WERI-Rb-1 (cell line): ENCODE measurements at regions not wholly inside any gene's neighbourhood (a gene's known extent, or its start where the extent isn't known, plus 50 kb on each side); places are given as distances from the start of the nearest gene placed in this dataset.

Experiments used
- DNase-seq: peaks from one replicate; pipeline ENCODE4 v3.0.0-alpha.2; 2020
- H3K27ac ChIP-seq: fragments of 250-450 bp; sonication (Bioruptor Pico); 2 replicates; pipeline ENCODE4 v1.5.1; 2020; ENCODE audit warnings: mild to moderate bottlenecking, moderate library complexity
- H3K27me3 ChIP-seq: fragments of 250-450 bp; sonication (Bioruptor Pico); 2 replicates; pipeline ENCODE4 v1.5.1; 2021; ENCODE audit warnings: mild to moderate bottlenecking, low read depth, moderate library complexity; ENCODE audit not compliant: insufficient read depth, severe bottlenecking
- H3K36me3 ChIP-seq: fragments of 250-450 bp; sonication (Bioruptor Pico); 2 replicates; pipeline ENCODE4 v1.5.1; 2020; ENCODE audit warnings: mild to moderate bottlenecking, moderate library complexity
- H3K4me3 ChIP-seq: 2 replicates; pipeline ENCODE4 v1.5.1; 2011; ENCODE audit warnings: low read depth, mild to moderate bottlenecking, control low read depth, low read length
- H3K9me3 ChIP-seq: fragments of 250-450 bp; sonication (Bioruptor Pico); 2 replicates; pipeline ENCODE4 v1.5.1; 2021; ENCODE audit warnings: mild to moderate bottlenecking, moderate library complexity; ENCODE audit not compliant: severe bottlenecking
- CTCF ChIP-seq: IDR thresholded peaks from 2 replicates; pipeline ENCODE4 v1.5.1; 2011; ENCODE audit warnings: low read depth, mild to moderate bottlenecking, control low read depth, inconsistent platforms, low read length

DNA sequence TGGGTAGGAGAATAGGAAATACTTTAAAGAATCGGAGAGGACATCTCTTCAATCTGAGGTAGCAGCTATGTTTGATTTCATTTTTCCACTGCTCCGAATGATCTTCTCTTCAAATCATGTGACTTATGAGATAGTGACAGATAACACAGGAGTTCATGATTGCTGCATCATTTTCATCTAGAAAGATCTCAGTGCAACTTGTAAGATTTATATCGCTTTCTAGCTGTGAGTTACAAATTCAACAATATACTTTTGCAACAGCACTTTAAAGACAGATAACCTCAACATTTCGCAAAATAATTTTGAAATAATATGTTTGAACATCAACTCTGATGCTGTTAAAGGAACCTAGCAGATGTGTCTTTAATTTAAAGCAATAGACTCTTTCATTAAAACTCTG is 99.9 kb upstream of the CCDC80 start:
- no peaks in the 10 kb centered on the region for H3K9me3 ChIP-seq
- DNase-seq, result no peak
- no peak overlapping the region for H3K4me3 ChIP-seq
- H3K27me3 ChIP-seq, result peaks cover 49% of the 10 kb centered on the region
- TF ChIP-seq CTCF, result no peak
- no peak overlapping the region for H3K27ac ChIP-seq
- no peaks in the 10 kb centered on the region for H3K36me3 ChIP-seq

- peaks cover 57% of the 10 kb centered on the region for H3K27me3 ChIP-seq
- no peak for DNase-seq
- H3K36me3 ChIP-seq, result no peaks in the 10 kb centered on the region
- no peak overlapping the region for H3K4me3 ChIP-seq
- no peak overlapping the region for H3K27ac ChIP-seq
- TF ChIP-seq CTCF, result no peak
- H3K9me3 ChIP-seq, result no peaks in the 10 kb centered on the region
These were observed 98.5 kb upstream of the CCDC80 start for GRCh38 chr3:112739252-112739965.

DNA sequence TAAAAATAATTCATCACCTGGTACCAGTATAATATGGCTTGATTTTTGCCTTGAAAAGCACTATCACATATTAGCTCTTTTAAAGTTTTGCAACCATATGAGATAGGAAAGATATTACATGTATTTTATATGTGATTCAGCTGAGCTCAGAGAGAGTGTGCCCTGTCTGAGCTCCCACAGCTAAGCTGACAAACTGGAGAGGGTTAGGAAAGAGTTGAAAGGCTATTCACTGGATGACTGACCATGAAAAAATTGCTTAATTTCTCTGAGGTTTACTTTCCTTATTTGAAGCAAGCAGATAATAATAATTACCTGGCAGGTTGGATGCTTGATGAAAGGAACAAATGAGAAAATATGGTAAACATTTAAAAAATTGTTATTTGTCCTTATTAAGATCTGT is 97.4 kb upstream of the CCDC80 start:
- H3K36me3 ChIP-seq, result no peaks in the 10 kb centered on the region
- DNase-seq, result no peak
- peaks cover 63% of the 10 kb centered on the region for H3K27me3 ChIP-seq
- H3K9me3 ChIP-seq, result no peaks in the 10 kb centered on the region
- no peak overlapping the region for H3K4me3 ChIP-seq
- no peak for TF ChIP-seq CTCF
- no peak overlapping the region for H3K27ac ChIP-seq

GRCh38 chr3:112736805-112737566 is 96.0 kb upstream of the CCDC80 start:
- TF ChIP-seq CTCF, result no peak
- H3K36me3 ChIP-seq, result no peaks in the 10 kb centered on the region
- no peak overlapping the region for H3K4me3 ChIP-seq
- H3K27ac ChIP-seq, result no peak overlapping the region
- DNase-seq, result no peak
- H3K27me3 ChIP-seq, result peaks cover 59% of the 10 kb centered on the region
- H3K9me3 ChIP-seq, result no peaks in the 10 kb centered on the region

GRCh38 chr3:112736386-112736785 is 95.4 kb upstream of the CCDC80 start:
- H3K4me3 ChIP-seq, result no peak overlapping the region
- TF ChIP-seq CTCF, result no peak

GRCh38 chr3:112735926-112736325 is 95.0 kb upstream of the CCDC80 start:
- TF ChIP-seq CTCF, result no peak
- Histone ChIP-seq H3K9me3 (no peaks in the 10 kb centered on the region), H3K27me3 (peaks cover 55% of the 10 kb centered on the region), H3K27ac (no peak overlapping the region), H3K4me3 (no peak overlapping the region), H3K36me3 (no peaks in the 10 kb centered on the region)
- no peak for DNase-seq

More at GRCh38 chr3:112736386-112736785, 95.4 kb upstream of the CCDC80 start:
- Histone ChIP-seq H3K27ac (no peak overlapping the region), H3K27me3 (peaks cover 57% of the 10 kb centered on the region), H3K9me3 (no peaks in the 10 kb centered on the region), H3K36me3 (no peaks in the 10 kb centered on the region)
- no peak for DNase-seq
